Gastrocnemius medialis (tissue), 4 donors: ENCODE measurements at regions not wholly inside any gene's neighbourhood (a gene's known extent, or its start where the extent isn't known, plus 50 kb on each side); places are given as distances from the start of the nearest gene placed in this dataset.

Source experiments
- ATAC-seq, 2 donors: fragments of 150-250 bp; one replicate each; pipeline ENCODE4 v1.9.1; 2016
- DNase-seq, 2 donors: peaks; one replicate each; pipeline ENCODE4 v3.0.0-alpha.2; 2019
- H3K27ac ChIP-seq, 4 donors: fragments of 200-600 bp; sonication (generic); 1 replicate in 1 of 4; 2 replicates in 3 of 4; pipeline ENCODE4 v1.5.1; 2016 to 2018; ENCODE audit warnings: mild to moderate bottlenecking in 2 of 4, moderate library complexity in 1 of 4
- H3K27me3 ChIP-seq, 3 donors: fragments of 200-600 bp; sonication (generic) in 2 of 3; 1 replicate in 1 of 3; 2 replicates in 2 of 3; pipeline versions ENCODE4 v1.5.1 to v1.6.0; 2016 to 2019; ENCODE audit warnings: mild to moderate bottlenecking in 1 of 3, moderate library complexity in 1 of 3
- H3K36me3 ChIP-seq, 2 donors: fragments of 200-600 bp; sonication (generic) in 1 of 2; one replicate each; pipeline ENCODE4 v1.5.1; 2017 to 2018
- H3K4me1 ChIP-seq, 2 donors: fragments of 200-600 bp; sonication (generic) in 1 of 2; one replicate each; pipeline ENCODE4 v1.5.1; 2016 to 2017; ENCODE audit warnings: mild to moderate bottlenecking in 2 of 2
- H3K4me3 ChIP-seq, 4 donors: fragments of 200-600 bp; sonication (generic) in 3 of 4; 1 replicate in 1 of 4; 2 replicates in 3 of 4; pipeline ENCODE4 v1.5.1; 2016 to 2019; ENCODE audit warnings: mild to moderate bottlenecking in 2 of 4
- H3K9me3 ChIP-seq, 3 donors: fragments of 200-600 bp; sonication (generic) in 2 of 3; 1 replicate in 1 of 3; 2 replicates in 2 of 3; pipeline ENCODE4 v1.5.1; 2016 to 2019
- POLR2A ChIP-seq, 2 donors: fragments of 450-650 bp; IDR thresholded peaks; one replicate each; pipeline ENCODE4 v1.6.1; 2017; ENCODE audit warnings: antibody characterized with exemption in 2 of 2, mild to moderate bottlenecking in 2 of 2, moderate library complexity in 2 of 2
- in situ Hi-C, 4 donors: fragments of 200-750 bp; cut with MboI; loops; one replicate each; pipeline versions ENCODE4 v1.15.0 to v1.8.0; 2017; ENCODE audit warnings: low sequenced_read_pairs in 4 of 4
- intact Hi-C: fragments of 100-400 bp; cut with DNase I; formaldehyde crosslinking; loops from one replicate; pipeline ENCODE4 v1.15.1; 2023; ENCODE audit warnings: low total_unique reads
- TF ChIP-seq, protein P1 (sequence below), 5 experiments: fragments of 450-650 bp in 3 of 5; fragments of 200-600 bp in 2 of 5; sonication (generic) in 2 of 5; IDR thresholded peaks in 4 of 5; conservative IDR thresholded peaks in 1 of 5; 1 replicate in 4 of 5; 2 replicates in 1 of 5; pipeline ENCODE4 v1.5.1; 2016 to 2019; ENCODE audit warnings: antibody characterized with exemption in 5 of 5, mild to moderate bottlenecking in 3 of 5, moderate library complexity in 3 of 5

DNA sequence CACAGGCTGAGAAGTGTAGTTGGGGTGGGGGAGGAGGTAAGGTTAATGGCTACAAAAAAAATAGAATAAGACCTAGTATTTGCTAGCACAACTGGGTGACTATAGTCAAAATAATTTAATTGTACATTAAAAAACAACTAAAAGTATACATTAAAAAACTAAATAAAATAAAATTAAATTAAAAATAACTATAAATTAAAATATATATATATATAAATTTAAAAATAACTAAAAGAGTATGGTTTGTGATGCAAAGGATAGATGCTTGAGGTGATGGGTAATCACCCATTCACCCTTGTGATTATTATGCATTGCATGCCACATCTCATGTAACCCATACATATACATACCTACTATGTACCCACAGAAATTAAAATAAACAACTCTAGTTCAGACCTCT lies 762.5 kb downstream of the SORCS1 start:
- no peak for DNase-seq
- Histone ChIP-seq H3K9me3 (no peaks in the 10 kb centered on the region), H3K36me3 (no peaks in the 10 kb centered on the region), H3K27me3 (no peaks in the 10 kb centered on the region), H3K27ac (no peak overlapping the region), H3K4me3 (no peak overlapping the region), H3K4me1 (no peaks in the 10 kb centered on the region)
- in situ Hi-C loops: no loop called here
- ATAC-seq: no peak
- TF ChIP-seq POLR2A (IDR thresholded peaks at IDR 0.05): no peak
- TF ChIP-seq, protein P1, sequence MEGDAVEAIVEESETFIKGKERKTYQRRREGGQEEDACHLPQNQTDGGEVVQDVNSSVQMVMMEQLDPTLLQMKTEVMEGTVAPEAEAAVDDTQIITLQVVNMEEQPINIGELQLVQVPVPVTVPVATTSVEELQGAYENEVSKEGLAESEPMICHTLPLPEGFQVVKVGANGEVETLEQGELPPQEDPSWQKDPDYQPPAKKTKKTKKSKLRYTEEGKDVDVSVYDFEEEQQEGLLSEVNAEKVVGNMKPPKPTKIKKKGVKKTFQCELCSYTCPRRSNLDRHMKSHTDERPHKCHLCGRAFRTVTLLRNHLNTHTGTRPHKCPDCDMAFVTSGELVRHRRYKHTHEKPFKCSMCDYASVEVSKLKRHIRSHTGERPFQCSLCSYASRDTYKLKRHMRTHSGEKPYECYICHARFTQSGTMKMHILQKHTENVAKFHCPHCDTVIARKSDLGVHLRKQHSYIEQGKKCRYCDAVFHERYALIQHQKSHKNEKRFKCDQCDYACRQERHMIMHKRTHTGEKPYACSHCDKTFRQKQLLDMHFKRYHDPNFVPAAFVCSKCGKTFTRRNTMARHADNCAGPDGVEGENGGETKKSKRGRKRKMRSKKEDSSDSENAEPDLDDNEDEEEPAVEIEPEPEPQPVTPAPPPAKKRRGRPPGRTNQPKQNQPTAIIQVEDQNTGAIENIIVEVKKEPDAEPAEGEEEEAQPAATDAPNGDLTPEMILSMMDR (IDR thresholded peaks at IDR 0.05 in 4 of 5, conservative IDR thresholded peaks at IDR 0.05 in 1 of 5): no peak
- intact Hi-C loops: no loop called here

DNA sequence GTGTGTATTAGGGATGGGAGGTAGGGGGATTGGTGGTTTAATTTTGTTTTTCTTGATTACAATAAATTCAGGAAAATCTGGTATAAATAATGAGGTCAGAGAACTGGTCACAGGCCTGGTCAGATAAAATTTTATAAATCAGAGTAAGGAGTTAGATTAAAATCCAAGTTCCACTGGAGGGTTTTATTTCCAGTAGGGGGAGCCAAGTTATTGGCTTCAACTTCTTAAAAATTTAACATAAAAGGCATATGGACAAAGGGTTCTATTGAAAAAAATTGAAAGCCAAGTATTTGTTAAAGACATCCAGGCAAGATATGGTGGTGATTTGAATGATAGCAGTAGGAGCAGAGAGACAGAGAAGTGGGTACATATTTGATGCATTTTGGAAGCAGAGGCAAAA lies 763.3 kb downstream of the SORCS1 start:
- in situ Hi-C loops (no loop called here), intact Hi-C loops (no loop called here)
- H3K4me1 ChIP-seq: no peaks in the 10 kb centered on the region
- no peaks in the 10 kb centered on the region for H3K9me3 ChIP-seq
- no peak for DNase-seq
- H3K27ac ChIP-seq: no peak overlapping the region
- H3K36me3 ChIP-seq: no peaks in the 10 kb centered on the region
- ATAC-seq: no peak
- no peaks in the 10 kb centered on the region for H3K27me3 ChIP-seq
- H3K4me3 ChIP-seq: no peak overlapping the region
- TF ChIP-seq, protein P1 (IDR thresholded peaks at IDR 0.05 in 4 of 5, conservative IDR thresholded peaks at IDR 0.05 in 1 of 5): no peak
- no peak for TF ChIP-seq POLR2A (IDR thresholded peaks at IDR 0.05)

DNA sequence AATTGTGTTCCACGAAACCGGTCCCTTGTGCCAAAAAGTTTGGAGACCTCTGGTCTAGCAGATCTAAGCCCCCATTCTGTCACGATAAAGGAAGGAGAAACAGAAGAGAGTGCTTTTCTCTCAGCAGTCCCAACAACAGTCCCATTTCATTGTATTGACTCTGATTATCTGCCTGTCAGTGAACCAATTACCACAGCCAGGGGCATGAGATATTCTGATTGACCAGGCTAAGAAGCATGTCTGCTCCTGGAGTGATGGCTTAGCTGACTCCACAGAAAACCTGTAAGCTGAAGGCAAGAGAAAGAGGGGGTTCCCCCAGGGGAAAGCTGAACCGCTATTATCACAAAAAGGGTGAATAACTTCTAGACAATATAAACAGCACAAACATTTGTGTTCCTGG lies 765.4 kb downstream of the SORCS1 start:
- intact Hi-C loops (no loop called here), in situ Hi-C loops (no loop called here)
- ATAC-seq (no peak), DNase-seq (no peak)
- no peaks in the 10 kb centered on the region for H3K27me3 ChIP-seq
- no peaks in the 10 kb centered on the region for H3K4me1 ChIP-seq
- TF ChIP-seq, protein P1 (IDR thresholded peaks at IDR 0.05 in 4 of 5, conservative IDR thresholded peaks at IDR 0.05 in 1 of 5): no peak
- TF ChIP-seq POLR2A (IDR thresholded peaks at IDR 0.05): no peak
- no peaks in the 10 kb centered on the region for H3K9me3 ChIP-seq
- no peak overlapping the region for H3K27ac ChIP-seq
- no peaks in the 10 kb centered on the region for H3K36me3 ChIP-seq
- no peak overlapping the region for H3K4me3 ChIP-seq

DNA sequence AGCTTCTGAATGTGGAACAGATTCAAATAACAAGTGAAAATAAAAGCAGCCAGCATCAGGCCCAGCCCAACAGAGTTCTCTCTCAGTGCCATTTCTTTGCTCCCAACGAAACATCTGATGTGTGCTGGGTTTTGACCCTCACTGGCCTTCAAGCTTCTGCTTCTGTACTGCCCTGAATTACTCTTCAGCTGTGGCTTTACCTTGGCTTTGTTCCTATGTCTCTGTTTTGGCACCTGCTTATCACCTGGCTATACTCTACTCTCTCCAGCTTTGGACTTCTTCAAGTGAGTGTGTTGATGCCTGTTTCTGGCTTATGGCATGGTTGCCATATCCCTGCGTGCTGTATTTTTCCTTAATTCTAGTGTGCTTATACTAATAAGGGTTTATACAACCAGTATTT lies 768.3 kb downstream of the SORCS1 start:
- Histone ChIP-seq H3K4me3 (no peak overlapping the region), H3K27me3 (no peaks in the 10 kb centered on the region), H3K4me1 (no peaks in the 10 kb centered on the region), H3K36me3 (no peaks in the 10 kb centered on the region), H3K9me3 (no peaks in the 10 kb centered on the region), H3K27ac (no peak overlapping the region)
- in situ Hi-C loops (no loop called here), intact Hi-C loops (no loop called here)
- ATAC-seq: no peak
- no peak for TF ChIP-seq POLR2A (IDR thresholded peaks at IDR 0.05)
- TF ChIP-seq, protein P1 (IDR thresholded peaks at IDR 0.05 in 4 of 5, conservative IDR thresholded peaks at IDR 0.05 in 1 of 5): no peak
- no peak for DNase-seq

DNA sequence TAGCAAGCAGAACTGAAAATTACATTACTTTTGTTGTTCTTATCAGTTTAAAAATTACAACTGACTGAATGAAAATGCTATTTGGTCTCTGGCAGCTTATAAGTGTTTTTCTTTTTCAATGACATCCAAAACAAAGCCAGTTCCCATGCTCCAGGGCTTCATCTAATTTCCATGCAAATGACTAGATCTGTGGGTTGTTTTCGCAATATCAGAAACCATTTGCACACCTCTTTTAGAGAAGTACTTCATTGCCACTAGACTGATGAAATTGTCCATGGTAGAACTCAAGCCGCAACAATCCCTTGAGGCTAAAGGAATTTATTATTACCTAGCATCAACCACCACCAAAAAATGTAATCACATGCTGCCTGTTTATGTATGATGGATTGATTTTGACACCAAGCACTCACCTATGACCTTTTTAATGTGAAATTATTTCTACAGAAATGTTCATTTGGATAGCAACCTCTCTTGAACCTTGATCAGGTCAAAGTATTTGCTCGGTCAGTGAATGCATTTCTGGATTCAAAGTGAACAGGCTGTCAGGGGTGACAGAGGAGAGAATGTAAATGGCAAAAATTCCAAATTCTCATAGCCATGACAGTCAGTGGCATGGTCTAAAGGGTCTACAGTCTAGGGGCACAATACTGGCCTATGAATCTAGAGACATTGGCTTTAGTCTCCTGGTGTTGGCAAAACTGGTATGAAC lies 769.3 kb downstream of the SORCS1 start:
- Histone ChIP-seq H3K4me3 (no peak overlapping the region), H3K4me1 (no peaks in the 10 kb centered on the region), H3K27ac (no peak overlapping the region), H3K9me3 (no peaks in the 10 kb centered on the region), H3K27me3 (no peaks in the 10 kb centered on the region), H3K36me3 (no peaks in the 10 kb centered on the region)
- DNase-seq: no peak
- in situ Hi-C loops (no loop called here), intact Hi-C loops (no loop called here)
- TF ChIP-seq, protein P1 (IDR thresholded peaks at IDR 0.05 in 4 of 5, conservative IDR thresholded peaks at IDR 0.05 in 1 of 5): no peak
- TF ChIP-seq POLR2A (IDR thresholded peaks at IDR 0.05): no peak
- ATAC-seq: no peak
